ENCODE measurements at regions not wholly inside any gene's neighbourhood (a gene's known extent, or its start where the extent isn't known, plus 50 kb on each side); places are given as distances from the start of the nearest gene placed in this dataset.

GRCh38 chr20:52420805-52421204, 229.2 kb upstream of the ZFP64 start:
- TF ChIP-seq CTCF (conservative IDR thresholded peaks at IDR 0.05): no peak
- Mint-ChIP-seq H3K9me3 (peaks cover 10% of the 10 kb centered on the region), H3K4me1 (peaks cover 6% of the 10 kb centered on the region), H3K27me3 (ENCODE audit: low read depth) (peaks cover 21% of the 10 kb centered on the region), H3K36me3 (ENCODE audit: low read depth) (peaks cover 9% of the 10 kb centered on the region), H3K27ac (ENCODE audit: unreplicated experiment) (no peak overlapping the region), H3K4me3 (no peak overlapping the region)
- no peak for DNase-seq (ENCODE audit: low read depth, low spot score)

DNA sequence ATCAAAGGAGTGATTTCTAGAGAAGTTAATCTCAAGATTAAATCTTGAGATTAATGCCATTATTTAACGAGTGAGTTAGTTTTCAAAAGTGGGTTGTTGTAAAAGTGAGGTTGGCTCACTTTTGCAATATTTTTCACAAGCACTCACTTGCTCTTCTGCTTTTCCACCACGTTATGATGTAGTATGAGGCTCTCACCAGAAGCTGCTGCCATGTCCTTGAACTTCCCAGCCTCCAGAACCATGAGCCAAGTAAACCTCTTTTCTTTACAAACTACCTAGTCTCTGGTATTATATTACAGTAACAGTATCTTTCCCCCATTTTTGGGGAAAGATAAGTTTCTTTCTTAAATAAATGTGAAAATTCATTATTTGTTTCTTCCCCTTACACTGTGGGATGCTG, 227.6 kb upstream of the ZFP64 start:
- peaks cover 5% of the 10 kb centered on the region for H3K36me3 Mint-ChIP-seq (ENCODE audit: low read depth)
- DNase-seq (ENCODE audit: low read depth, low spot score): no peak
- H3K27ac Mint-ChIP-seq (ENCODE audit: unreplicated experiment): no peak overlapping the region
- TF ChIP-seq CTCF (conservative IDR thresholded peaks at IDR 0.05): no peak
- H3K27me3 Mint-ChIP-seq (ENCODE audit: low read depth): peaks cover 10% of the 10 kb centered on the region
- no peak overlapping the region for H3K4me3 Mint-ChIP-seq
- H3K4me1 Mint-ChIP-seq: no peaks in the 10 kb centered on the region
- H3K9me3 Mint-ChIP-seq: peaks cover 8% of the 10 kb centered on the region

DNA sequence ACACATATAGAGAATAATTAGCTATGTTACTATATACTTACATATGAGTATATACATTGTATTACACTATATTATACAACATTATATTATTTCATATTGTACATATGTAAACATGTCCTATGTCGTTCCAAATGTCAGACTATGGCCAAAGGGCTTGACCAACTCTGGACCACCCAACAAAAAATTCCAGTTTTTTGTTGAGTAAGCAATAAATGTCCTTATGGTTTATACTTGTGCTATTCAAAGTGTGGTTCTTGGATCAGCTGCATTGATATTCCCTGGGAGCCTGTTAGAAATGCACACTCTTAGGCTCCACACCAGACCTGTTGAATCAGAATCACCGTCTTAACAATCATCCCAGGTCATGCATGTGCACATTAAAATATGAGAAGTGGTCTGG, 225.4 kb upstream of the ZFP64 start:
- no peaks in the 10 kb centered on the region for H3K4me1 Mint-ChIP-seq
- no peak overlapping the region for H3K27ac Mint-ChIP-seq (ENCODE audit: unreplicated experiment)
- no peak for DNase-seq (ENCODE audit: low read depth, low spot score)
- H3K36me3 Mint-ChIP-seq (ENCODE audit: low read depth): no peaks in the 10 kb centered on the region
- TF ChIP-seq CTCF (conservative IDR thresholded peaks at IDR 0.05): no peak
- peaks cover 8% of the 10 kb centered on the region for H3K9me3 Mint-ChIP-seq
- peaks cover 4% of the 10 kb centered on the region for H3K27me3 Mint-ChIP-seq (ENCODE audit: low read depth)
- no peak overlapping the region for H3K4me3 Mint-ChIP-seq

GRCh38 chr20:52411611-52412010, 220.0 kb upstream of the ZFP64 start:
- Mint-ChIP-seq H3K9me3 (no peaks in the 10 kb centered on the region), H3K27me3 (ENCODE audit: low read depth) (no peaks in the 10 kb centered on the region), H3K36me3 (ENCODE audit: low read depth) (no peaks in the 10 kb centered on the region), H3K4me1 (peaks cover 14% of the 10 kb centered on the region), H3K27ac (ENCODE audit: unreplicated experiment) (no peak overlapping the region), H3K4me3 (no peak overlapping the region)
- DNase-seq (ENCODE audit: low read depth, low spot score): no peak
- TF ChIP-seq CTCF (conservative IDR thresholded peaks at IDR 0.05): no peak

DNA sequence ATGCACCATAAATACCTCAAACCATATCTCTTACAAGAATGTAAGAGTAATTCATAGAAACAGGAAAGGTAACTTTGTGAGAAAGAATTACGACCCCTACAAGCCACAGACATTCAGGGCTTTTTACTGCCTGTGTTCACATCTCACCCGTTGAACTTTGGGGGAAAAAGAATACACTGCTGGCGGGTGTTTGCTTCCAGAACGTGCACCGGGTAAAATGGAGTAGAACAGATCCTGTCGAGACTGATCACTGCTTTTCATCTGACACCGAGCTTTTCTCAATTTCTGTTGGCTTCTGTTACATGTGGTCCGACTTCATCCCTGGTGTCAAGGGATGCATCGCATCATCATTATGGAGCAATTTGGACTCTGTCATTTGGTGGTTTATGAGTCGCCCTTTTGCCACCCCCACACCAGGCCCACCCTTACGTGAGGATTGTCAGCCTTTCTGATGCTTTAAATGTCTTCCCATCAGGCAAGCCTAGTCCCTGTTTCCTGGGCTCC, 219.2 kb upstream of the ZFP64 start:
- Mint-ChIP-seq H3K9me3 (peaks cover 2% of the 10 kb centered on the region), H3K4me1 (peaks cover 15% of the 10 kb centered on the region), H3K36me3 (ENCODE audit: low read depth) (no peaks in the 10 kb centered on the region), H3K27ac (ENCODE audit: unreplicated experiment) (no peak overlapping the region), H3K4me3 (no peak overlapping the region), H3K27me3 (ENCODE audit: low read depth) (no peaks in the 10 kb centered on the region)
- DNase-seq (ENCODE audit: low read depth, low spot score): no peak
- TF ChIP-seq CTCF (conservative IDR thresholded peaks at IDR 0.05): no peak

Measured in neural crest cell (in vitro differentiated cells).